Nephron progenitor cell (in vitro differentiated cells): ENCODE measurements at regions not wholly inside any gene's neighbourhood (a gene's known extent, or its start where the extent isn't known, plus 50 kb on each side); places are given as distances from the start of the nearest gene placed in this dataset.
"Not testable (repeated sequence)": the region's sequence is repeated elsewhere in the genome, so short reads cannot be mapped to it uniquely, and the experiment has no call there.

Experiments used
- DNase-seq: peaks from one replicate; pipeline ENCODE4 v3.0.0; 2021
- H3K27ac Mint-ChIP-seq: 2 replicates; pipeline ENCODE4 v1.8.0; 2021; ENCODE audit warnings: mild to moderate bottlenecking, moderate library complexity, mixed read lengths
- H3K27me3 Mint-ChIP-seq: 2 replicates; pipeline ENCODE4 v1.8.0; 2021; ENCODE audit warnings: mild to moderate bottlenecking, low read depth, mixed read lengths; ENCODE audit not compliant: poor library complexity
- H3K36me3 Mint-ChIP-seq: 2 replicates; pipeline ENCODE4 v1.8.0; 2021; ENCODE audit warnings: low read depth, mixed read lengths
- H3K4me1 Mint-ChIP-seq: 2 replicates; pipeline ENCODE4 v1.8.0; 2021; ENCODE audit warnings: mixed read lengths
- H3K4me3 Mint-ChIP-seq: 2 replicates; pipeline ENCODE4 v1.8.0; 2021; ENCODE audit warnings: mild to moderate bottlenecking, moderate library complexity, mixed read lengths
- H3K9me3 Mint-ChIP-seq: 2 replicates; pipeline ENCODE4 v1.8.0; 2021; ENCODE audit warnings: mild to moderate bottlenecking, moderate library complexity, mixed read lengths
- TF ChIP-seq, protein P1 (sequence below): fragments of 200-600 bp; sonication (generic); IDR thresholded peaks from 2 replicates; pipeline ENCODE4 v1.5.0; 2021; ENCODE audit warnings: antibody characterized with exemption

DNA sequence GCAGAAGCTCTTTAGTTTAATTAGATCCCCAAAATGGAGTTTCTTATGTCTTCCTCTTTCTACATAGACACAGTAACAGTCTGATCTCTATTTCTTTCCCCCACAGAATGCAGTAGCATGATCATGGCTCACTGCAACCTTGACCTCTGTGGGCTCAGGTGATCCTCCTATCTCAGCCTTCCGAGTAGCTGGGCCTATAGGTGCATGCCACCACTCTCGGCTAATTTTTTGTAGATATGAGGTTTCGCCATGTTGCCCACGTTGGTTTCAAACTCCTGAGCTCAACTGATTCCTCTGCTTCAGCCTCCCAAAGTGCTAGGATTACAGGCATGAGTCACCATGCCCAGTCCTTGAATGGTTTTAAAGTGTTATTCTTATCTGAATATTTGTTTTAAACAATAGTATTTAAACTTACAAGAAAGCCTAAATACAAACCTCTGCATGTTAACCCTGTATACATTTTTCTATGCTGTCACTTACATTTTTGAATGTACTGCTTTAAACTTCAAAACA is 120.6 kb downstream of the GOSR1 start:
- peaks cover 4% of the 10 kb centered on the region for H3K27me3 Mint-ChIP-seq
- peaks cover 36% of the 10 kb centered on the region for H3K4me1 Mint-ChIP-seq
- H3K9me3 Mint-ChIP-seq, result peaks cover 23% of the 10 kb centered on the region
- H3K36me3 Mint-ChIP-seq, result peaks cover 4% of the 10 kb centered on the region
- TF ChIP-seq, protein P1, sequence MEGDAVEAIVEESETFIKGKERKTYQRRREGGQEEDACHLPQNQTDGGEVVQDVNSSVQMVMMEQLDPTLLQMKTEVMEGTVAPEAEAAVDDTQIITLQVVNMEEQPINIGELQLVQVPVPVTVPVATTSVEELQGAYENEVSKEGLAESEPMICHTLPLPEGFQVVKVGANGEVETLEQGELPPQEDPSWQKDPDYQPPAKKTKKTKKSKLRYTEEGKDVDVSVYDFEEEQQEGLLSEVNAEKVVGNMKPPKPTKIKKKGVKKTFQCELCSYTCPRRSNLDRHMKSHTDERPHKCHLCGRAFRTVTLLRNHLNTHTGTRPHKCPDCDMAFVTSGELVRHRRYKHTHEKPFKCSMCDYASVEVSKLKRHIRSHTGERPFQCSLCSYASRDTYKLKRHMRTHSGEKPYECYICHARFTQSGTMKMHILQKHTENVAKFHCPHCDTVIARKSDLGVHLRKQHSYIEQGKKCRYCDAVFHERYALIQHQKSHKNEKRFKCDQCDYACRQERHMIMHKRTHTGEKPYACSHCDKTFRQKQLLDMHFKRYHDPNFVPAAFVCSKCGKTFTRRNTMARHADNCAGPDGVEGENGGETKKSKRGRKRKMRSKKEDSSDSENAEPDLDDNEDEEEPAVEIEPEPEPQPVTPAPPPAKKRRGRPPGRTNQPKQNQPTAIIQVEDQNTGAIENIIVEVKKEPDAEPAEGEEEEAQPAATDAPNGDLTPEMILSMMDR, result no peak
- no peak overlapping the region for H3K4me3 Mint-ChIP-seq
- no peak overlapping the region for H3K27ac Mint-ChIP-seq
- no peak for DNase-seq

GRCh38 chr17:30596948-30597775 is 120.0 kb downstream of the GOSR1 start:
- H3K4me1 Mint-ChIP-seq, result peaks cover 29% of the 10 kb centered on the region
- H3K9me3 Mint-ChIP-seq, result peaks cover 23% of the 10 kb centered on the region
- not testable (repeated sequence) for H3K36me3 Mint-ChIP-seq, H3K27me3 Mint-ChIP-seq, DNase-seq, H3K27ac Mint-ChIP-seq, H3K4me3 Mint-ChIP-seq

DNA sequence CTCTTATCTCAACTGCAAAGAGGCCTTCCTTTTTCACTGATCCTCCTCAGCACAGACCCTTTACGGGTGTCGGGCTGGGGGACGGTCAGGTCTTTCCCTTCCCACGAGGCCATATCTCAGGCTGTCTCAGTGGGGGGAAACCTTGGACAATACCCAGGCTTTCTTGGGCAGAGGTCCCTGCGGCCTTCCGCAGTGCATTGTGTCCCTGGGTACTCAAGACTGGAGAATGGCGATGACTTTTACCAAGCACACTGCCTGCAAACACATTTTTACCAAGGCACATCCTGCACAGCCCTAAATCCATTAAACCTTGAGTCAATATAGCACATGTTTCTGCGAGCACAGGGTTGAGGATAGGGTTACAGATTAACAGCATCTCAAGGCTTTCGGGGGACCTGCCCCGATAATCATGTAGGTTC is 117.8 kb downstream of the GOSR1 start:
- peaks cover 28% of the 10 kb centered on the region for H3K4me1 Mint-ChIP-seq
- not testable (repeated sequence) for H3K36me3 Mint-ChIP-seq, DNase-seq, H3K4me3 Mint-ChIP-seq, H3K27ac Mint-ChIP-seq, H3K27me3 Mint-ChIP-seq
- peaks cover 23% of the 10 kb centered on the region for H3K9me3 Mint-ChIP-seq

DNA sequence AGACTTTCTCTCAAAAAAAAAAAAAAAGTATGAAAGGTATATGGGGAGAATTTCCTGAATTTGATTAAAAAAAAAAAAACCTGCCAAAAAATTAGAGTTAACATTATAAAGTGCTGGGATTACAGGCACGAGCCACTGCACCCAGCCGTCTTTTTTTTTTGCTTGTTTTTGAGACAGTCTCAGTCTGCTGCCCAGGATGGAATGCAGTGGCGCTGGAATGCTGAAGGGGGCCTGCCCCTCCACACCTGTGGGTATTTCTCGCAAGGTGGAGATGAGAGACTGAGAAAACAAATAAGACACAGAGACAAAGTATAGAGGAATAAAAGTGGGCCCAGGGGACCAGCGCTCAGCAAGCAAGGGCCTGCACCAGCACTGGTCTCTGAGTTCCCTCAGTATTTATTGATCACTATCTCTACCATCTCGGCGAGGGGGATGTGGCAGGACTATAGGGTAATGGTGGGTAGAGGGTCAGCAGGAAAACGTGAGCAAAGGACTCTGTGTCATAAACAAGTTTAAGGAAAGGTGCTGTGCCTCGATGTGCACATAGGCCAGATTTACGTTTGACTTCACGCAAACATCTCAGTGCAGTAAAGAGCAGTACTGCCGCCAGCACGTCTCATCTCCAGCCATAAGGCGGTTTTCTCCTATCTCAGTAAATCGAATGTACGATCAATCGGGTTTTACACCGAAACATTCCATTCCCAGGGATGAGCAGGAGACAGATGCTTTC is 117.2 kb downstream of the GOSR1 start:
- Mint-ChIP-seq H3K27me3 (peaks cover 8% of the 10 kb centered on the region), H3K36me3 (peaks cover 4% of the 10 kb centered on the region), H3K9me3 (peaks cover 23% of the 10 kb centered on the region), H3K27ac (no peak overlapping the region), H3K4me1 (peaks cover 23% of the 10 kb centered on the region), H3K4me3 (no peak overlapping the region)
- DNase-seq, result no peak
- TF ChIP-seq, protein P1, result no peak

DNA sequence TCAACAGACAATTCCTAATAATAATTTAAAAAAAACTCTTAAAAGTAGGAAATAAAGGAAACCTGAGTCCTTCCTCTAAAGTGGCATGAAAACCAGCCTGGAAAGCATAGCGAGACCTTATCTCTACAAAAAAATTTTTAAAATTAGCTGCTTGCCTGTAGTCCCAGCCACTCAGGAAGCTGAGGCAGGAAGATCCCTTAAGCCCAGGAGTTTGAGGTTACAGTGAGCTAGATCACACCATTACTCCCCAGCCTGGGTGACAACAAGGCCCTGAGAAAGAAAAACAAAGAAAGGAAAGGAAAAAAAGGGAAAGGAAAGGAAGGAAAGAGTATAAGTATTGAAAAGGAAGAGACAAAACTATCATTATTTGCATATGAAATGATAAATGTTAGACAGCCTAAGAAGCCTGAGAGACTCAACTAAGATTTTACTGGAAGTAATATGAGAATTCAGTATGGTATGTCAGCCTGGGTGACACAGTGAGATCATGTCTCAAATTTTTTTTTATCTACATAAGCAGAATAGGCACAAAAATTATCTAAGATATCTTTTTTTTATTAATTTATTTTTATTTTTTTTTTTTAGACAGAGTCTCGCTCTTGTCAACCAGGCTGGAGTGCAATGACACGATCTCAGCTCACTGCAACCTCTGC is 113.0 kb downstream of the GOSR1 start:
- DNase-seq, result no peak
- TF ChIP-seq, protein P1, result no peak
- Mint-ChIP-seq H3K36me3 (no peaks in the 10 kb centered on the region), H3K27me3 (peaks cover 11% of the 10 kb centered on the region), H3K27ac (peak overlapping the region; percentile 1), H3K9me3 (peaks cover 9% of the 10 kb centered on the region), H3K4me3 (no peak overlapping the region), H3K4me1 (peaks cover 23% of the 10 kb centered on the region)

DNA sequence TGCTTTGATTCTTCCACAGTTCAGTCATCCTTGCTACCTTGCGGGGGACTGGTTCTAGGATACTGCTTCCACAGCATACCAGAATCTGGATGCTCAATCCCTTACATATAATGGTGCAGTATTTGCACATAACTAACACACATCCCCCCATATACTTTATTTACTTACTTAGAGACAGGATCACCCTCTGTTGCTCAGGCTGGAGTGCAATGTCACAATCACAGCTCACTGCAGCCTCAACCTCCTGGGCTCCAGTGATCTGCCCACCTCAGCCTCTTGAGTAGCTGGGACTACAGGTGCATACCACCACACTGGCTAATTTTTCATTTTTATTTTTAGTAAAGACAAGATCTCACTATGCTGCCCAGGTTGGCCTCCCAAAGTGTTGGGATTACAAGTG is 112.2 kb downstream of the GOSR1 start:
- H3K4me3 Mint-ChIP-seq, result no peak overlapping the region
- no peaks in the 10 kb centered on the region for H3K36me3 Mint-ChIP-seq
- peaks cover 2% of the 10 kb centered on the region for H3K9me3 Mint-ChIP-seq
- TF ChIP-seq, protein P1, result no peak
- peaks cover 9% of the 10 kb centered on the region for H3K27me3 Mint-ChIP-seq
- H3K4me1 Mint-ChIP-seq, result peaks cover 23% of the 10 kb centered on the region
- DNase-seq, result no peak
- H3K27ac Mint-ChIP-seq, result no peak overlapping the region
